ENCODE measurements at regions not wholly inside any gene's neighbourhood (a gene's known extent, or its start where the extent isn't known, plus 50 kb on each side); places are given as distances from the start of the nearest gene placed in this dataset.

DNA sequence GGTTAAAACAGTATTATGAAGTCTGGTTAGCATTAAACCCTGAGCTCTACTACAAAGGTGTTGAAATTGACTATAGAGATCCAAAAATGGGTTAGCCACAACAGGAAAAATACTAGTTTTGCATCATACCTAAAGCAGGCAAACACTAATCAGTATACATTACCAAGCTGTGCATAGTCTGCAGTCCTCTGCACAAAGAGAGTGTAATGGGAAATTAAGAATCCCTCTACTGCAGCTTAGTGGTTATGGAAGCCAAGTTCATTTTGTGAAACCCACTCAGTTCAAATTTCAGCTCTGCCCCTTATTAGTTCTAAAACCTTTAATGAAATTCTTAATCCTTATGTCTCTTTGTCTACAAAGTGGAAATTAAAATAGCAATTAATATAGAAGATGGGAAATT, 192.1 kb downstream of the MBD2 start:
- Histone ChIP-seq H3K9me3 (no peaks in the 10 kb centered on the region), H3K4me1 (no peaks in the 10 kb centered on the region), H3K27ac (no peak overlapping the region), H3K36me3 (no peaks in the 10 kb centered on the region), H3K4me3 (no peak overlapping the region), H3K27me3 (replicated peaks in 1 of 7) (no peaks in the 10 kb centered on the region)
- DNase-seq = no peak
- no peak for TF ChIP-seq POLR2AphosphoS5 (IDR thresholded peaks at IDR 0.05)
- TF ChIP-seq, protein P1, sequence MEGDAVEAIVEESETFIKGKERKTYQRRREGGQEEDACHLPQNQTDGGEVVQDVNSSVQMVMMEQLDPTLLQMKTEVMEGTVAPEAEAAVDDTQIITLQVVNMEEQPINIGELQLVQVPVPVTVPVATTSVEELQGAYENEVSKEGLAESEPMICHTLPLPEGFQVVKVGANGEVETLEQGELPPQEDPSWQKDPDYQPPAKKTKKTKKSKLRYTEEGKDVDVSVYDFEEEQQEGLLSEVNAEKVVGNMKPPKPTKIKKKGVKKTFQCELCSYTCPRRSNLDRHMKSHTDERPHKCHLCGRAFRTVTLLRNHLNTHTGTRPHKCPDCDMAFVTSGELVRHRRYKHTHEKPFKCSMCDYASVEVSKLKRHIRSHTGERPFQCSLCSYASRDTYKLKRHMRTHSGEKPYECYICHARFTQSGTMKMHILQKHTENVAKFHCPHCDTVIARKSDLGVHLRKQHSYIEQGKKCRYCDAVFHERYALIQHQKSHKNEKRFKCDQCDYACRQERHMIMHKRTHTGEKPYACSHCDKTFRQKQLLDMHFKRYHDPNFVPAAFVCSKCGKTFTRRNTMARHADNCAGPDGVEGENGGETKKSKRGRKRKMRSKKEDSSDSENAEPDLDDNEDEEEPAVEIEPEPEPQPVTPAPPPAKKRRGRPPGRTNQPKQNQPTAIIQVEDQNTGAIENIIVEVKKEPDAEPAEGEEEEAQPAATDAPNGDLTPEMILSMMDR (IDR thresholded peaks at IDR 0.05 in 8 of 11, conservative IDR thresholded peaks at IDR 0.05 in 3 of 11) = no peak
- TF ChIP-seq POLR2A (IDR thresholded peaks at IDR 0.05) = no peak
- intact Hi-C loops (cut with DNase I; ENCODE audit: low total_unique reads) = no loop called here

DNA sequence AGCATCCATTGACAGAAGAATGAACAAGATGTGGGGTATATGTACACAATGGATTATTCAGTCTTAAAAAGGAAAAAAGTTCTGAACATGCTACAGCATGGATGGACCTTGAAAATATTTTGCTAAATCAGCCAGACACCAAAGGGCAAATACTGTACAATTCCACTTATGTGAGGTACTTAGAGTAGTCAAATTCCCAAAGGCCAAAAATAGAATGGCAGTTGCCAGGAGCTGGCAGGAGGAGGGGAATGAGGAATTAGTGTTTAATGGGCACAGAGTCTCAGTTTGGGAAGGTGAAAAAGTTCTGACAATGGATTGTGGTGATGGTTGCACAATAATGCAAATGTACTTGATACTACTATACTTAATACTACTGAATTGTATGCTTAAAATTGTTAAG, 193.2 kb downstream of the MBD2 start:
- TF ChIP-seq, protein P1 (IDR thresholded peaks at IDR 0.05 in 8 of 11, conservative IDR thresholded peaks at IDR 0.05 in 3 of 11) = no peak
- TF ChIP-seq POLR2A (IDR thresholded peaks at IDR 0.05) = no peak
- no peak for TF ChIP-seq POLR2AphosphoS5 (IDR thresholded peaks at IDR 0.05)

DNA sequence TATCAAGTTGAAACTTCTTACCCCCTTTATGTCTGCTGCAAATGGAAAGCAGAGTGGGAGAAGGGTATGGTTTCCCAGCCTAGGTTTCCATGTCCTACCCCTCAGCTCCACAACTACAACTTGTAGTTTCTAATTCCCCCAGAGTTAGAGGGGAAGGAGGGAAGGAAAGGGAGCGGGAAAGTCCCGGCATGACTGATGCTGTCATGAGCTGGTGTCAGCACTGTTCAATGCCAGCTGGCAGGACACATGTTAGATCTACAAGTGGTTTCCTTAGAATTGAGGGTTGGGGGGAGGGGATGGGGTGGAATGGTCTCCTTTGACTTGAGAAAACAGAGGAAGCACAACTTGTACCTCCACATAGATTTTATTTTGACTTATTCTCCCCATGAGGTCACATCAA, 194.0 kb downstream of the MBD2 start:
- intact Hi-C loops (cut with DNase I; ENCODE audit: low total_unique reads) = no loop called here
- Histone ChIP-seq H3K4me3 (no peak overlapping the region), H3K27ac (no peak overlapping the region), H3K9me3 (no peaks in the 10 kb centered on the region), H3K27me3 (replicated peaks in 1 of 7) (no peaks in the 10 kb centered on the region), H3K36me3 (no peaks in the 10 kb centered on the region), H3K4me1 (no peaks in the 10 kb centered on the region)
- no peak for DNase-seq
- TF ChIP-seq POLR2AphosphoS5 (IDR thresholded peaks at IDR 0.05) (no peak), POLR2A (IDR thresholded peaks at IDR 0.05) (no peak)
- TF ChIP-seq, protein P1 (IDR thresholded peaks at IDR 0.05 in 8 of 11, conservative IDR thresholded peaks at IDR 0.05 in 3 of 11) = no peak
- 63 to 82% (median 77%) methylated on average over 2 of the region's 2 CpGs for WGBS, 5 donors

More for the DNA sequence above, 193.2 kb downstream of the MBD2 start:
- no peak overlapping the region for H3K27ac ChIP-seq
- no peak for DNase-seq
- intact Hi-C loops (cut with DNase I; ENCODE audit: low total_unique reads) = no loop called here
- no peaks in the 10 kb centered on the region for H3K27me3 ChIP-seq (replicated peaks in 1 of 7)
- H3K4me3 ChIP-seq = no peak overlapping the region
- H3K9me3 ChIP-seq = no peaks in the 10 kb centered on the region
- H3K36me3 ChIP-seq = no peaks in the 10 kb centered on the region
- H3K4me1 ChIP-seq = no peaks in the 10 kb centered on the region

DNA sequence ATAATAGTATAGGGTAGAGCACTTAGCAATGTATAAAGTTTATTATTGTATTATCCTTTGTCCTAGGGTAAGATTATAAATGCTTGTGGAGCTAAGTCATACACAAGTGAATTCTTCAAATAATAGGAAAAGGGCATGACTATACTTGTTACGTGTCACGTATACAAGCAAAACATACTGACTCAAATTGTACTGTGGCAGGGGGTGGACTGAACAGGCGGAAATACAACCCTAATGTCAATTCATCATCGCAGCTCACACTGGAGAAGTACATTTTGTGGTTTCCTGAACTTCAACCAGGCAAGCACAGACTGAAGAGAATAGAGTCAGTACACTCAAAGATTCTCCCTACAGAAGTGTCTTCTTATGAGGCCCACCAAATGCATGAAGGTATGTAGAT, 201.0 kb downstream of the MBD2 start:
- TF ChIP-seq POLR2AphosphoS5 (IDR thresholded peaks at IDR 0.05) (no peak), POLR2A (IDR thresholded peaks at IDR 0.05) (no peak)
- TF ChIP-seq, protein P1 (IDR thresholded peaks at IDR 0.05 in 8 of 11, conservative IDR thresholded peaks at IDR 0.05 in 3 of 11) = no peak
- Histone ChIP-seq H3K27ac (no peak overlapping the region), H3K4me3 (no peak overlapping the region), H3K9me3 (no peaks in the 10 kb centered on the region), H3K27me3 (replicated peaks in 1 of 7) (no peaks in the 10 kb centered on the region), H3K36me3 (no peaks in the 10 kb centered on the region), H3K4me1 (no peaks in the 10 kb centered on the region)
- no peak for DNase-seq
- intact Hi-C loops (cut with DNase I; ENCODE audit: low total_unique reads) = no loop called here
- WGBS, 5 donors = 34 to 48% (median 42%) methylated on average over 4 of the region's 4 CpGs

Measured in spleen (tissue), 11 donors.